Activated B cell treated with CpG ODN at 0.5 μM for 24 hours (primary cell): ENCODE measurements at regions not wholly inside any gene's neighbourhood (a gene's known extent, or its start where the extent isn't known, plus 50 kb on each side); places are given as distances from the start of the nearest gene placed in this dataset.

Experiments used
- ATAC-seq: fragments of 200-7000 bp; cut with Tn5 transposase; one replicate; pipeline ENCODE4 v1.10.0; 2021; ENCODE audit warnings: low read depth, mild to moderate bottlenecking, moderate library complexity
- CTCF ChIA-PET: fragments of 350-600 bp; sonication (Branson Sonifier 250); formaldehyde crosslinking; loops from one replicate; lab custom pipeline; 2021; ENCODE audit warnings: antibody characterized with exemption; lab: Charles Lee
- POLR2A ChIA-PET: fragments of 350-600 bp; sonication (Branson Sonifier 250); formaldehyde crosslinking; loops from one replicate; lab custom pipeline; 2021; ENCODE audit warnings: antibody characterized with exemption; lab: Charles Lee
- DNase-seq: peaks from one replicate; pipeline ENCODE4 v3.0.0; 2022
- H3K27ac Mint-ChIP-seq: one replicate; pipeline ENCODE4 v1.8.0; 2020; ENCODE audit warnings: mixed read lengths
- H3K27me3 Mint-ChIP-seq: one replicate; pipeline ENCODE4 v1.8.0; 2021; ENCODE audit warnings: mixed read lengths
- H3K36me3 Mint-ChIP-seq: one replicate; pipeline ENCODE4 v1.8.0; 2021; ENCODE audit warnings: low read depth, mixed read lengths
- H3K4me1 Mint-ChIP-seq: one replicate; pipeline ENCODE4 v1.8.0; 2021; ENCODE audit warnings: mixed read lengths
- H3K4me3 Mint-ChIP-seq: one replicate; pipeline ENCODE4 v1.8.0; 2020; ENCODE audit warnings: mild to moderate bottlenecking, mixed read lengths
- H3K9me3 Mint-ChIP-seq: one replicate; pipeline ENCODE4 v1.8.0; 2020; ENCODE audit warnings: mixed read lengths
- intact Hi-C: fragments of 100-400 bp; cut with micrococcal nuclease; formaldehyde crosslinking; loops from one replicate; pipeline ENCODE4 v1.15.1; 2024
- TF ChIP-seq, protein P1 (sequence below): fragments of 200-600 bp; IDR thresholded peaks from one replicate; pipeline ENCODE4 v1.8.0; 2022; ENCODE audit warnings: antibody characterized with exemption, mild to moderate bottlenecking

DNA sequence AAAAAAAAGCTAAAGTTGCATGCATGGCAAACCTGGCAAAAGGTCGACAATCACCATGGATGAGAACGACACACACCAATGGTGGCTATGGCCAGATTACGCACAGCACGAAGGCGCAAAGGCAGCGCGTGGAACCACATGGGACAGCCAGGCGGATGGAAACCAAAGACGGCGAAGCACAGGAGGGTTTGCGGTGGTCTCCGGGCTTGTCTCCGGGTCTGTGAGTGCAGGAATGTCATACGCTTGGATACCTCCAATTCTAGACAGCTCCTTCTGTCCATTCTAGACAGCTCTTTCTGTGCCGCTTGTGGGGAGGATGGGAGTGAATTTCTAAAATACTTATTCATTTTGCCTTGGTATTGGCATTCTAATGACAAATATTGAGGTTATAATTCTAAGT lies 685.4 kb downstream of the BRD1 start:
- no peak overlapping the region for H3K27ac Mint-ChIP-seq
- H3K4me3 Mint-ChIP-seq = no peak overlapping the region
- H3K27me3 Mint-ChIP-seq = peaks cover 4% of the 10 kb centered on the region
- DNase-seq = no peak
- H3K36me3 Mint-ChIP-seq = no peaks in the 10 kb centered on the region
- H3K9me3 Mint-ChIP-seq = no peaks in the 10 kb centered on the region
- TF ChIP-seq, protein P1, sequence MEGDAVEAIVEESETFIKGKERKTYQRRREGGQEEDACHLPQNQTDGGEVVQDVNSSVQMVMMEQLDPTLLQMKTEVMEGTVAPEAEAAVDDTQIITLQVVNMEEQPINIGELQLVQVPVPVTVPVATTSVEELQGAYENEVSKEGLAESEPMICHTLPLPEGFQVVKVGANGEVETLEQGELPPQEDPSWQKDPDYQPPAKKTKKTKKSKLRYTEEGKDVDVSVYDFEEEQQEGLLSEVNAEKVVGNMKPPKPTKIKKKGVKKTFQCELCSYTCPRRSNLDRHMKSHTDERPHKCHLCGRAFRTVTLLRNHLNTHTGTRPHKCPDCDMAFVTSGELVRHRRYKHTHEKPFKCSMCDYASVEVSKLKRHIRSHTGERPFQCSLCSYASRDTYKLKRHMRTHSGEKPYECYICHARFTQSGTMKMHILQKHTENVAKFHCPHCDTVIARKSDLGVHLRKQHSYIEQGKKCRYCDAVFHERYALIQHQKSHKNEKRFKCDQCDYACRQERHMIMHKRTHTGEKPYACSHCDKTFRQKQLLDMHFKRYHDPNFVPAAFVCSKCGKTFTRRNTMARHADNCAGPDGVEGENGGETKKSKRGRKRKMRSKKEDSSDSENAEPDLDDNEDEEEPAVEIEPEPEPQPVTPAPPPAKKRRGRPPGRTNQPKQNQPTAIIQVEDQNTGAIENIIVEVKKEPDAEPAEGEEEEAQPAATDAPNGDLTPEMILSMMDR = no peak
- H3K4me1 Mint-ChIP-seq = no peaks in the 10 kb centered on the region
- intact Hi-C loops = no loop called here
- POLR2A ChIA-PET = no interaction called here
- CTCF ChIA-PET = no interaction called here
- no peak for ATAC-seq

GRCh38 chr22:49141761-49142160 lies 685.9 kb downstream of the BRD1 start:
- POLR2A ChIA-PET = no interaction called here
- intact Hi-C loops = no loop called here
- TF ChIP-seq, protein P1 = no peak

DNA sequence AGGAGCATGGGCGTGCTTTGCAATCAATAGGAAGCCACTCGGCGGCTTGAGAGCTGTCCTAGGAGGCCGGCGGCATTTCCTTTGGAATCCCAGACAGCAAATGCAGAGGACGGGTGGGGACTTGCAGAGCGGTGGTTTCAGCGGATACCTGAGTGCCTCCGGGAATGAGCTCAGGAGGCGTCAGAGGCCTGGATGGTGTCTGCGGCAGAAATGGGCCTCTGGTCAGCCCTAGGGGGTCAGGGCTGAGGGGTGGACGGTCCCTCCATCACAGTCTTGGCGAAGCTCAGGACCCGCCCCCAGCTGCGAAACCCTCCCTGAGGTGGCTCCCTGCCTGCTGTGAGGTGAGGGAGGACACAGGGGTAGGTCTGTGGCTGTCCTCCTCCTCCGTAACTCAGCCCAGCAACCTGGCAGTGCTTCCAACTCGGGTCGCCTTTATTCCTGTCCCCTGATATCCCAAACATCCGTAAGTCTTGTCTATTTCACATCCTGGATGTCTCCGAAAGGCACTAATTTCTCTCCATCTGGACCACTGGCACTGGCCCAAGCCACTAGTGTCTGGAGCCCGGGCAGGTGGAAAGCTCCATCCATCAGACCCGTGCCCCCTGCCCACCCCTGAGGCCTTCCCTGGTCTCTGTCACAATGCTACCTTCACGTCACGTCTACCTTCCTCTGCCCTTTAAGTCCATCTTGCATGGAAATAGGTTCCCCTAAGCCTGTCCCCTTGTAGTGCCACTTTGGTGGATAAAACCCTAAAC lies 686.6 kb downstream of the BRD1 start:
- no peaks in the 10 kb centered on the region for H3K4me1 Mint-ChIP-seq
- intact Hi-C loops = no loop called here
- H3K27ac Mint-ChIP-seq = no peak overlapping the region
- H3K36me3 Mint-ChIP-seq = no peaks in the 10 kb centered on the region
- CTCF ChIA-PET = no interaction called here
- POLR2A ChIA-PET = no interaction called here
- no peaks in the 10 kb centered on the region for H3K9me3 Mint-ChIP-seq
- ATAC-seq = no peak
- peaks cover 4% of the 10 kb centered on the region for H3K27me3 Mint-ChIP-seq
- TF ChIP-seq, protein P1 = no peak
- no peak overlapping the region for H3K4me3 Mint-ChIP-seq
- no peak for DNase-seq

More at GRCh38 chr22:49141761-49142160, 685.9 kb downstream of the BRD1 start:
- no peak for ATAC-seq
- no peak for DNase-seq
- Mint-ChIP-seq H3K27me3 (peaks cover 4% of the 10 kb centered on the region), H3K27ac (no peak overlapping the region), H3K4me1 (no peaks in the 10 kb centered on the region), H3K36me3 (no peaks in the 10 kb centered on the region), H3K4me3 (no peak overlapping the region), H3K9me3 (no peaks in the 10 kb centered on the region)
- CTCF ChIA-PET = no interaction called here

- H3K27me3 Mint-ChIP-seq = peaks cover 7% of the 10 kb centered on the region
Observed at GRCh38 chr22:49139492-49140151, 688.1 kb downstream of the BRD1 start.

GRCh38 chr22:49138250-49138790 lies 689.4 kb downstream of the BRD1 start:
- Mint-ChIP-seq H3K36me3 (no peaks in the 10 kb centered on the region), H3K27me3 (peaks cover 7% of the 10 kb centered on the region), H3K27ac (no peak overlapping the region), H3K9me3 (no peaks in the 10 kb centered on the region), H3K4me1 (no peaks in the 10 kb centered on the region), H3K4me3 (no peak overlapping the region)
- intact Hi-C loops = no loop called here
- TF ChIP-seq, protein P1 = no peak
- POLR2A ChIA-PET = no interaction called here
- no peak for ATAC-seq
- CTCF ChIA-PET = no interaction called here
- DNase-seq = no peak

More at GRCh38 chr22:49139492-49140151, 688.1 kb downstream of the BRD1 start:
- Mint-ChIP-seq H3K36me3 (no peaks in the 10 kb centered on the region), H3K27ac (no peak overlapping the region), H3K4me3 (no peak overlapping the region), H3K9me3 (no peaks in the 10 kb centered on the region), H3K4me1 (no peaks in the 10 kb centered on the region)
- no peak for DNase-seq
- CTCF ChIA-PET = no interaction called here
- POLR2A ChIA-PET = no interaction called here
- TF ChIP-seq, protein P1 = no peak
- no peak for ATAC-seq
- intact Hi-C loops = no loop called here
